ENCODE measurements at regions not wholly inside any gene's neighbourhood (a gene's known extent, or its start where the extent isn't known, plus 50 kb on each side); places are given as distances from the start of the nearest gene placed in this dataset.

- no peak overlapping the region for H3K27ac ChIP-seq (ENCODE audit: low read depth, low read length)
- Mint-ChIP-seq H3K27me3 (ENCODE audit: insufficient read depth) (no peaks in the 10 kb centered on the region), H3K4me1 (peaks cover 1% of the 10 kb centered on the region), H3K36me3 (ENCODE audit: low read depth) (no peaks in the 10 kb centered on the region), H3K9me3 (peaks cover 2% of the 10 kb centered on the region), H3K27ac (no peak overlapping the region), H3K4me3 (no peak overlapping the region)
- H3K9ac ChIP-seq (ENCODE audit: extremely low read depth, low read length, poor library complexity, severe bottlenecking) = no peak overlapping the region
- TF ChIP-seq CTCF (conservative IDR thresholded peaks at IDR 0.05) = no peak
- 91% methylated on average over 2 of the region's 2 CpGs; no CpG with 5 or more reads in 1 of the 2 experiments for WGBS, 2 experiments (ENCODE audit: insufficient coverage in 1 of 2, insufficient read length in 1 of 2)
- no peaks in the 10 kb centered on the region for H3K36me3 ChIP-seq (ENCODE audit: control insufficient read depth, insufficient read depth, low read length)
- no peak for DNase-seq
- H3K9me3 ChIP-seq (ENCODE audit: control insufficient read depth, low read length) = no peaks in the 10 kb centered on the region
- H3K4me3 ChIP-seq (ENCODE audit: low read length) = no peak overlapping the region
- H3K27me3 ChIP-seq (ENCODE audit: control insufficient read depth, insufficient read depth, low read length, poor library complexity, severe bottlenecking) = no peaks in the 10 kb centered on the region
- H3K4me1 ChIP-seq (ENCODE audit: control insufficient read depth, insufficient read depth, low read length) = no peaks in the 10 kb centered on the region
Measured at GRCh38 chr13:79682164-79682563, 201.2 kb downstream of the NDFIP2 start.

GRCh38 chr13:79681069-79681468 is 200.1 kb downstream of the NDFIP2 start:
- no peaks in the 10 kb centered on the region for H3K27me3 ChIP-seq (ENCODE audit: control insufficient read depth, insufficient read depth, low read length, poor library complexity, severe bottlenecking)
- Mint-ChIP-seq H3K4me1 (peaks cover 6% of the 10 kb centered on the region), H3K36me3 (ENCODE audit: low read depth) (no peaks in the 10 kb centered on the region), H3K4me3 (no peak overlapping the region), H3K9me3 (peaks cover 2% of the 10 kb centered on the region), H3K27ac (no peak overlapping the region), H3K27me3 (ENCODE audit: insufficient read depth) (no peaks in the 10 kb centered on the region)
- no peaks in the 10 kb centered on the region for H3K4me1 ChIP-seq (ENCODE audit: control insufficient read depth, insufficient read depth, low read length)
- H3K9ac ChIP-seq (ENCODE audit: extremely low read depth, low read length, poor library complexity, severe bottlenecking) = no peak overlapping the region
- WGBS, 2 experiments (ENCODE audit: insufficient coverage in 1 of 2, insufficient read length in 1 of 2) = 81% methylated on average over 1 of the region's 1 CpG; no CpG with 5 or more reads in 1 of the 2 experiments
- H3K4me3 ChIP-seq (ENCODE audit: low read length) = no peak overlapping the region
- no peak for DNase-seq
- TF ChIP-seq CTCF (conservative IDR thresholded peaks at IDR 0.05) = no peak
- H3K9me3 ChIP-seq (ENCODE audit: control insufficient read depth, low read length) = no peaks in the 10 kb centered on the region
- H3K27ac ChIP-seq (ENCODE audit: low read depth, low read length) = no peak overlapping the region
- no peaks in the 10 kb centered on the region for H3K36me3 ChIP-seq (ENCODE audit: control insufficient read depth, insufficient read depth, low read length)

- H3K4me1 Mint-ChIP-seq = peaks cover 8% of the 10 kb centered on the region
- Histone ChIP-seq H3K27ac (ENCODE audit: low read depth, low read length) (no peak overlapping the region), H3K9me3 (ENCODE audit: control insufficient read depth, low read length) (no peaks in the 10 kb centered on the region), H3K4me3 (ENCODE audit: low read length) (no peak overlapping the region), H3K36me3 (ENCODE audit: control insufficient read depth, insufficient read depth, low read length) (no peaks in the 10 kb centered on the region), H3K27me3 (ENCODE audit: control insufficient read depth, insufficient read depth, low read length, poor library complexity, severe bottlenecking) (no peaks in the 10 kb centered on the region), H3K4me1 (ENCODE audit: control insufficient read depth, insufficient read depth, low read length) (no peaks in the 10 kb centered on the region), H3K9ac (ENCODE audit: extremely low read depth, low read length, poor library complexity, severe bottlenecking) (no peak overlapping the region)
- H3K27ac Mint-ChIP-seq = no peak overlapping the region
- TF ChIP-seq CTCF (conservative IDR thresholded peaks at IDR 0.05) = no peak
- H3K27me3 Mint-ChIP-seq (ENCODE audit: insufficient read depth) = no peaks in the 10 kb centered on the region
- DNase-seq = no peak
- peaks cover 2% of the 10 kb centered on the region for H3K9me3 Mint-ChIP-seq
- no peak overlapping the region for H3K4me3 Mint-ChIP-seq
- no peaks in the 10 kb centered on the region for H3K36me3 Mint-ChIP-seq (ENCODE audit: low read depth)
Measured at GRCh38 chr13:79680485-79680884, 199.5 kb downstream of the NDFIP2 start.
